B cell (primary cell): ENCODE measurements at regions not wholly inside any gene's neighbourhood (a gene's known extent, or its start where the extent isn't known, plus 50 kb on each side); places are given as distances from the start of the nearest gene placed in this dataset.

Experiments used
- ATAC-seq: fragments of 200-7000 bp; cut with Tn5 transposase; one replicate; pipeline ENCODE4 v1.10.0; 2021; ENCODE audit warnings: low read depth, mild to moderate bottlenecking, moderate number of reproducible peaks, moderate library complexity
- CTCF ChIA-PET: fragments of 350-600 bp; sonication (Branson Sonifier 250); formaldehyde crosslinking; loops from one replicate; lab custom pipeline; 2021; ENCODE audit warnings: antibody characterized with exemption, inconsistent platforms; lab: Charles Lee
- POLR2A ChIA-PET: fragments of 350-600 bp; sonication (Branson Sonifier 250); formaldehyde crosslinking; loops from one replicate; lab custom pipeline; 2021; ENCODE audit warnings: antibody characterized with exemption; lab: Charles Lee
- DNase-seq: peaks from one replicate; pipeline ENCODE4 v3.0.0; 2013
- H2AFZ ChIP-seq: 2 replicates; pipeline ENCODE4 v1.6.1; 2012; ENCODE audit warnings: mild to moderate bottlenecking, low read depth, low read length; ENCODE audit not compliant: insufficient read depth, poor library complexity, severe bottlenecking
- H3K27ac ChIP-seq, 2 donors: 1 replicate in 1 of 2; 2 replicates in 1 of 2; pipeline ENCODE4 v1.5.1; 2012 to 2013; ENCODE audit warnings: low read length in 2 of 2, mild to moderate bottlenecking in 2 of 2, moderate library complexity in 1 of 2
- H3K27me3 ChIP-seq, 4 experiments: fragments of 200-600 bp in 1 of 4; sonication (generic) in 1 of 4; replicated peaks in 1 of 4; 1 replicate in 2 of 4; 2 replicates in 2 of 4; pipeline versions ENCODE4 v1.6.1 to v1.7.0; 2013 to 2016; ENCODE audit warnings: low read length in 3 of 4, mild to moderate bottlenecking in 2 of 4, mixed read lengths in 1 of 4, moderate library complexity in 1 of 4; ENCODE audit not compliant: insufficient read depth in 4 of 4, control insufficient read depth in 3 of 4; ENCODE audit errors: control extremely low read depth in 1 of 4
- H3K36me3 ChIP-seq, 2 experiments: replicated peaks in 1 of 2; 1 replicate in 1 of 2; 2 replicates in 1 of 2; pipeline versions ENCODE4 v1.6.1 to v1.7.1; 2013; ENCODE audit warnings: low read length in 1 of 2; ENCODE audit not compliant: insufficient read depth in 2 of 2, control insufficient read depth in 1 of 2; ENCODE audit errors: control extremely low read depth in 1 of 2, extremely low read depth in 1 of 2
- H3K4me1 ChIP-seq, 2 donors: fragments of 200-600 bp in 1 of 2; sonication (generic) in 1 of 2; 1 replicate in 1 of 2; 2 replicates in 1 of 2; pipeline versions ENCODE4 v1.5.1 to v1.6.1; 2013 to 2017; ENCODE audit warnings: low read length in 2 of 2; ENCODE audit not compliant: control insufficient read depth in 2 of 2, insufficient read depth in 2 of 2
- H3K4me2 ChIP-seq: replicated peaks from 2 replicates; pipeline ENCODE3; 2012; ENCODE audit warnings: mild to moderate bottlenecking, low read depth, low read length; ENCODE audit not compliant: poor library complexity, severe bottlenecking
- H3K4me3 ChIP-seq, 5 experiments: fragments of 200-600 bp in 1 of 5; sonication (generic) in 1 of 5; 1 replicate in 3 of 5; 2 replicates in 2 of 5; pipeline versions ENCODE4 v1.5.1 to v1.7.0; 2011 to 2016; ENCODE audit warnings: low read length in 4 of 5, mild to moderate bottlenecking in 4 of 5, low read depth in 2 of 5, control low read depth in 1 of 5, moderate library complexity in 1 of 5; ENCODE audit not compliant: insufficient read depth in 1 of 5; ENCODE audit errors: control extremely low read depth in 1 of 5, extremely low read depth in 1 of 5
- H3K79me2 ChIP-seq: fragments of 200-600 bp; sonication (generic); one replicate; pipeline ENCODE4 v1.6.0; 2016; ENCODE audit warnings: low read length; ENCODE audit not compliant: control insufficient read depth, insufficient read depth
- H3K9ac ChIP-seq: fragments of 200-600 bp; sonication (generic); 2 replicates; pipeline ENCODE4 v1.6.1; 2017; ENCODE audit warnings: mild to moderate bottlenecking, low read length, moderate library complexity
- H3K9me3 ChIP-seq, 3 donors: one replicate each; pipeline versions ENCODE4 v1.6.1 to v1.7.1; 2013; ENCODE audit warnings: low read length in 2 of 3; ENCODE audit not compliant: control insufficient read depth in 2 of 3, insufficient read depth in 1 of 3; ENCODE audit errors: control extremely low read depth in 1 of 3
- H4K20me1 ChIP-seq: 2 replicates; pipeline ENCODE4 v1.6.0; 2012; ENCODE audit warnings: mild to moderate bottlenecking, low read length; ENCODE audit not compliant: insufficient read depth, control insufficient read depth, poor library complexity, severe bottlenecking
- H3K27ac Mint-ChIP-seq: one replicate; pipeline ENCODE4 v1.8.0; 2021; ENCODE audit warnings: mixed read lengths
- H3K27me3 Mint-ChIP-seq: one replicate; pipeline ENCODE4 v1.8.0; 2021; ENCODE audit warnings: mixed read lengths
- H3K4me1 Mint-ChIP-seq: one replicate; pipeline ENCODE4 v1.8.0; 2021; ENCODE audit warnings: mixed read lengths
- H3K4me3 Mint-ChIP-seq: one replicate; pipeline ENCODE4 v1.8.0; 2021; ENCODE audit warnings: mixed read lengths
- H3K9me3 Mint-ChIP-seq: one replicate; pipeline ENCODE4 v1.8.0; 2022; ENCODE audit warnings: mixed read lengths; ENCODE audit not compliant: insufficient read depth
- EZH2 ChIP-seq: IDR thresholded peaks from 2 replicates; pipeline ENCODE4 v1.6.1; 2012; ENCODE audit warnings: borderline replicate concordance, low read depth, mild to moderate bottlenecking, moderate library complexity, low read length; ENCODE audit not compliant: insufficient read depth, poor library complexity, severe bottlenecking
- WGBS: methylation state at CpG from one replicate; pipeline ENCODE4 v1.1.5; 2013; ENCODE audit warnings: missing lambda C conversion rate; ENCODE audit not compliant: insufficient coverage; 5-methylcytosine and 5-hydroxymethylcytosine counted together
- intact Hi-C: fragments of 100-400 bp; cut with micrococcal nuclease; formaldehyde crosslinking; loops from one replicate; pipeline ENCODE4 v1.10.0; 2022
- TF ChIP-seq, protein P1 (sequence below): fragments of 200-600 bp; IDR thresholded peaks from one replicate; pipeline ENCODE4 v1.8.0; 2022; ENCODE audit warnings: antibody characterized with exemption, mild to moderate bottlenecking

DNA sequence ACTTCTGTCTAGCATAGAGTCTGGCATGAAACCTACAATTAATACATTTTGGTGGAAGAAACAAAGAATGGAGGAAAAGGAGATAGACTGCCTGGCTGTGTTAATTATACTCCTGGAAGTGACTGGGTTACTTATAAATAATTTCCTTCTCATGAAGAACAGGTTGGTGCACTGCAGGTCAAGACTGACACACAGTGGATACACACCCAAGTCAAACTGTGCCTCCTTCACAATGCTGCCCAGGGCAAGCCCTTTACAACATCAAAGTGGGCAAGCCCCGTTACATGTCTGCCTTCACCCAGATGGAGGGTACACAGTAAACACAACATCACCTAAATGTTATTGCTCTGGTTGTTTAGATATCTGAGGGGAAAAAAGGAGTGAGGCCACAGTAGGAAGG, 83.7 kb upstream of the KCNA4 start:
- no peak overlapping the region for H3K27ac ChIP-seq
- Mint-ChIP-seq H3K4me3 (no peak overlapping the region), H3K9me3 (no peaks in the 10 kb centered on the region), H3K27me3 (no peaks in the 10 kb centered on the region), H3K4me1 (no peaks in the 10 kb centered on the region), H3K27ac (no peak overlapping the region)
- H3K27me3 ChIP-seq: no peaks in the 10 kb centered on the region
- H3K4me1 ChIP-seq: no peaks in the 10 kb centered on the region
- POLR2A ChIA-PET: no interaction called here
- intact Hi-C loops: no loop called here
- no peak for TF ChIP-seq EZH2
- TF ChIP-seq, protein P1, sequence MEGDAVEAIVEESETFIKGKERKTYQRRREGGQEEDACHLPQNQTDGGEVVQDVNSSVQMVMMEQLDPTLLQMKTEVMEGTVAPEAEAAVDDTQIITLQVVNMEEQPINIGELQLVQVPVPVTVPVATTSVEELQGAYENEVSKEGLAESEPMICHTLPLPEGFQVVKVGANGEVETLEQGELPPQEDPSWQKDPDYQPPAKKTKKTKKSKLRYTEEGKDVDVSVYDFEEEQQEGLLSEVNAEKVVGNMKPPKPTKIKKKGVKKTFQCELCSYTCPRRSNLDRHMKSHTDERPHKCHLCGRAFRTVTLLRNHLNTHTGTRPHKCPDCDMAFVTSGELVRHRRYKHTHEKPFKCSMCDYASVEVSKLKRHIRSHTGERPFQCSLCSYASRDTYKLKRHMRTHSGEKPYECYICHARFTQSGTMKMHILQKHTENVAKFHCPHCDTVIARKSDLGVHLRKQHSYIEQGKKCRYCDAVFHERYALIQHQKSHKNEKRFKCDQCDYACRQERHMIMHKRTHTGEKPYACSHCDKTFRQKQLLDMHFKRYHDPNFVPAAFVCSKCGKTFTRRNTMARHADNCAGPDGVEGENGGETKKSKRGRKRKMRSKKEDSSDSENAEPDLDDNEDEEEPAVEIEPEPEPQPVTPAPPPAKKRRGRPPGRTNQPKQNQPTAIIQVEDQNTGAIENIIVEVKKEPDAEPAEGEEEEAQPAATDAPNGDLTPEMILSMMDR: no peak
- no peaks in the 10 kb centered on the region for H3K9me3 ChIP-seq
- no peak overlapping the region for H3K4me3 ChIP-seq
- WGBS: no CpG with 5 or more reads among the region's 1 CpG
- H2AFZ ChIP-seq: no peak overlapping the region
- ATAC-seq (no peak), DNase-seq (no peak)
- no peak overlapping the region for H3K4me2 ChIP-seq
- no peak overlapping the region for H3K9ac ChIP-seq
- no peaks in the 10 kb centered on the region for H4K20me1 ChIP-seq
- no peaks in the 10 kb centered on the region for H3K36me3 ChIP-seq
- CTCF ChIA-PET: no interaction called here
- H3K79me2 ChIP-seq: no peaks in the 10 kb centered on the region

DNA sequence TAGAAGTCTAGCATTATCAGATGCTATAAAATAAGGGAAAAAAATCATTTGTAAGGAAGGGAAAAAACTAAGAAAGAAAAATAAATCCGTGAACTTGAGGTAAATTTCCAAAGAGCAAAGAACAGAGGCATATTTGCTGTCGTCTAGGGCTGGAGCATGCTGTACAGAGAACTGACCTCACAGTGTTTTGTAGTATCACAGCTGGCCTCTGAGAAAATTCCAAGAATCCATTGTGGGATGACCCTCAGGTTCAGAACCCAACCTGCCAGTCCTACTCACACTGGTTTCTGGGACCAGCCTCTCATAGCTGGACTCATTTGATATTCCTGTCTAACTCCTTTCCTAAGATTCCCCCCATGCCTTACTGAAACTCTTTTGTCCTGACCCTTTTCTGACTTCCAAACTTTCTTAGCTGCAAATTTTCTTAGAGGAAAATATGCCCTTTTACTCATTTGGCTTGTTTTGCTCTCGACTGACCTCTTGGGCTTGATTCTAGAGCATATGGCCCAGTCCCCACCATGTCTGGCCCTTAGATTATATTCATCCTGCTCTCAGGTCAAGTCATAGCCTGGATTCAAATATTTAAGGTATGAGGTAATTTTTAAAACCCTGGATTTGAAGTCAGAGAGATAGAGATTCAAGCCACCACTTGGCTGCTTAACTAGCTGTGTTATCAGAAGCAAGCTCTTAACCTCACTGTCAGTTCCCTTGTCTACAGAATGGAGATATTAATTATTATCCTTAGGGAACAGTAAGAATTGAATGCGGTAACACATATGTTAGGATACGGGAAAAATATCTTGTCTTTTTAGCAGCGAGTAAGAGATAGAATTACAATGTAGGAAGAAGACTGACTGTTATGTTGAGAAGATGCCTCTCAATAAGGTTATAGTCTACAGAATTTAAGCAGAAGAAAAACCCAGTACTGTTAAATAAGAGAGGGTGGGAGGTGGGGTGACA, 89.7 kb upstream of the KCNA4 start:
- CTCF ChIA-PET: no interaction called here
- no peaks in the 10 kb centered on the region for H3K27me3 Mint-ChIP-seq

More for the DNA sequence above, 89.7 kb upstream of the KCNA4 start:
- intact Hi-C loops: no loop called here
- POLR2A ChIA-PET: no interaction called here
- H3K36me3 ChIP-seq: no peaks in the 10 kb centered on the region
- H3K9ac ChIP-seq: no peak overlapping the region
- no peak for DNase-seq
- H2AFZ ChIP-seq: no peak overlapping the region
- Mint-ChIP-seq H3K4me1 (no peaks in the 10 kb centered on the region), H3K4me3 (no peak overlapping the region), H3K9me3 (no peaks in the 10 kb centered on the region), H3K27ac (no peak overlapping the region)
- TF ChIP-seq EZH2: no peak
- TF ChIP-seq, protein P1: no peak
- no peaks in the 10 kb centered on the region for H4K20me1 ChIP-seq
- H3K27me3 ChIP-seq: no peaks in the 10 kb centered on the region
- no peaks in the 10 kb centered on the region for H3K4me1 ChIP-seq
- no peaks in the 10 kb centered on the region for H3K79me2 ChIP-seq
- H3K9me3 ChIP-seq: no peaks in the 10 kb centered on the region
- ATAC-seq: no peak
- H3K27ac ChIP-seq: no peak overlapping the region
- no peak overlapping the region for H3K4me3 ChIP-seq
- 84% methylated on average over 3 of the region's 6 CpGs for WGBS
- no peak overlapping the region for H3K4me2 ChIP-seq
